ENCODE measurements at regions not wholly inside any gene's neighbourhood (a gene's known extent, or its start where the extent isn't known, plus 50 kb on each side); places are given as distances from the start of the nearest gene placed in this dataset.

- H2AFZ ChIP-seq: peak overlapping the region; percentile 77; the same call in 1 of the 2 replicates
- DNase-seq (ENCODE audit: low spot score) (no peak), ATAC-seq (no peak)
- Mint-ChIP-seq H3K9me3 (no peaks in the 10 kb centered on the region), H3K27me3 (ENCODE audit: insufficient read depth, low read depth, poor library complexity) (peaks cover 3% of the 10 kb centered on the region), H3K27ac (no peak overlapping the region), H3K4me3 (no peak overlapping the region), H3K4me1 (peaks cover 14% of the 10 kb centered on the region), H3K36me3 (ENCODE audit: low read depth) (no peaks in the 10 kb centered on the region)
- no peaks in the 10 kb centered on the region for H3F3A ChIP-seq (replicated peaks; ENCODE audit: low read depth)
- no peaks in the 10 kb centered on the region for H3K27me3 ChIP-seq (ENCODE audit: insufficient read depth)
- TF ChIP-seq CREB1 (CRISPR knock-in tag; IDR thresholded peaks at IDR 0.05; ENCODE audit: low read depth) (no peak), EZH2phosphoT487 (IDR thresholded peaks at IDR 0.05; ENCODE audit: unreplicated experiment) (no peak), ETS1 (IDR thresholded peaks at IDR 0.05) (no peak), ZNF462 (CRISPR knock-in tag; IDR thresholded peaks at IDR 0.05) (no peak), CTCF (conservative IDR thresholded peaks at IDR 0.05; ENCODE audit: low read depth in 2 of 2) (no peak), ZNF331 (CRISPR knock-in tag; IDR thresholded peaks at IDR 0.05; ENCODE audit: low read depth) (no peak)
- H3K36me3 ChIP-seq (ENCODE audit: insufficient read depth): no peaks in the 10 kb centered on the region
- H3K79me2 ChIP-seq (replicated peaks; ENCODE audit: insufficient read depth): no peaks in the 10 kb centered on the region
- peaks cover 7% of the 10 kb centered on the region; the same call in 1 of the 2 replicates for H3K4me1 ChIP-seq (ENCODE audit: insufficient read depth)
- no peak overlapping the region for H3K4me2 ChIP-seq
- no peaks in the 10 kb centered on the region for H4K20me1 ChIP-seq (replicated peaks; ENCODE audit: insufficient read depth)
- no peak overlapping the region for H3K4me3 ChIP-seq
- H3K9me2 ChIP-seq (ENCODE audit: insufficient read depth): peaks cover 4% of the 10 kb centered on the region
- H3K27ac ChIP-seq (ENCODE audit: low read depth): no peak overlapping the region
Measured at GRCh38 chr13:104015646-104016396, 949.6 kb upstream of the SLC10A2 start.

Measured in GM23338 (cell line).